HepG2 (cell line): ENCODE measurements at regions not wholly inside any gene's neighbourhood (a gene's known extent, or its start where the extent isn't known, plus 50 kb on each side); places are given as distances from the start of the nearest gene placed in this dataset.

Experiments
- ATAC-seq: fragments of 200-7000 bp; cut with Tn5 transposase; 3 replicates; pipeline ENCODE4 v1.9.1; 2020; ENCODE audit warnings: mild to moderate bottlenecking, moderate library complexity
- BruUV-seq: library from RNA; stranded (reverse); fragments of 400-500 nt; replicated peaks from 2 replicates; lab custom pipeline; 2021; lab: Mats Ljungman, UMichigan
- CTCF ChIA-PET: fragments of 300-600 bp; formaldehyde crosslinking; extraction: SDS; loops from one replicate; lab custom pipeline; 2021; ENCODE audit warnings: low total read pairs, inconsistent platforms, low intra/inter-chr PET ratio; lab: Yijun Ruan, JAX
- POLR2A ChIA-PET: fragments of 350-600 bp; sonication (Branson Sonifier 250); formaldehyde crosslinking; loops from one replicate; lab custom pipeline; 2020; ENCODE audit warnings: antibody characterized with exemption, inconsistent platforms; lab: Yijun Ruan, JAX
- DNase-seq: peaks from one replicate; pipeline ENCODE4 v3.0.0-alpha.2; 2015; ENCODE audit warnings: low spot score
- FAIRE-seq: peaks from 3 replicates; lab custom pipeline; 2011; peaks lifted over from hg19 to GRCh38; lab: Jason Lieb, UNC
- H2AFZ ChIP-seq: one replicate; pipeline ENCODE4 v1.6.1; 2011; ENCODE audit warnings: low read length, inconsistent platforms
- H3K27ac ChIP-seq: fragments of 300-600 bp; 3 replicates; pipeline ENCODE4 v1.8.0; 2011; ENCODE audit warnings: mixed run types, mild to moderate bottlenecking, mixed read lengths, low read length, inconsistent platforms; ENCODE audit not compliant: insufficient read depth; ENCODE audit errors: extremely low read length
- H3K27me3 ChIP-seq, 2 experiments: fragments of 200-600 bp in 1 of 2; 2 replicates in 1 of 2; 3 replicates in 1 of 2; pipeline versions ENCODE4 v1.6.0 to v1.8.0; 2011; ENCODE audit warnings: low read length in 2 of 2, mild to moderate bottlenecking in 2 of 2, moderate library complexity in 2 of 2, inconsistent platforms in 1 of 2; ENCODE audit not compliant: insufficient read depth in 2 of 2, control insufficient read depth in 1 of 2
- H3K36me3 ChIP-seq, 2 experiments: fragments of 200-600 bp in 1 of 2; replicated peaks in 1 of 2; 2 replicates in 1 of 2; 3 replicates in 1 of 2; pipeline versions ENCODE4 v1.5.1 to v1.8.0; 2011; ENCODE audit warnings: low read length in 2 of 2, inconsistent platforms in 1 of 2; ENCODE audit not compliant: insufficient read depth in 2 of 2, control insufficient read depth in 1 of 2
- H3K4me1 ChIP-seq: 2 replicates; pipeline ENCODE4 v1.5.1; 2012; ENCODE audit warnings: low read length, inconsistent platforms; ENCODE audit not compliant: insufficient read depth
- H3K4me2 ChIP-seq: 2 replicates; pipeline ENCODE4 v1.6.0; 2011; ENCODE audit warnings: low read depth, low read length, inconsistent platforms
- H3K4me3 ChIP-seq, 3 experiments: fragments of 200-600 bp in 1 of 3; sonication (generic), shearing (Covaris generic) in 1 of 3; replicated peaks in 1 of 3; 2 replicates each; pipeline ENCODE4 v1.5.1; 2011 to 2016; ENCODE audit warnings: low read length in 3 of 3, inconsistent platforms in 2 of 3, low read depth in 2 of 3, mild to moderate bottlenecking in 2 of 3, control low read depth in 1 of 3, mixed read lengths in 1 of 3; ENCODE audit not compliant: insufficient read depth in 1 of 3
- H3K79me2 ChIP-seq: one replicate; pipeline ENCODE4 v1.6.1; 2011; ENCODE audit warnings: low read length, inconsistent platforms; ENCODE audit not compliant: insufficient read depth
- H3K9ac ChIP-seq: 2 replicates; pipeline ENCODE4 v1.6.0; 2011; ENCODE audit warnings: mild to moderate bottlenecking, low read depth, low read length, inconsistent platforms; ENCODE audit not compliant: insufficient read depth
- H3K9me3 ChIP-seq: 2 replicates; pipeline ENCODE4 v1.5.1; 2012; ENCODE audit warnings: mild to moderate bottlenecking, low read length
- H4K20me1 ChIP-seq: 2 replicates; pipeline ENCODE4 v1.6.0; 2011; ENCODE audit warnings: inconsistent platforms, mild to moderate bottlenecking, low read length, moderate library complexity; ENCODE audit not compliant: insufficient read depth
- CHCHD3 ChIP-seq: sonication (generic); formaldehyde crosslinking; IDR thresholded peaks from 2 replicates; pipeline ENCODE4 v1.8.0; 2022; ENCODE audit warnings: mild to moderate bottlenecking, missing genetic modification reagents, moderate library complexity
- IRF1 ChIP-seq: sonication (generic); formaldehyde crosslinking; IDR thresholded peaks from 2 replicates; pipeline ENCODE4 v1.4.0; 2020; ENCODE audit warnings: low read depth, mild to moderate bottlenecking, missing genetic modification reagents
- MXD4 ChIP-seq: IDR thresholded peaks from 2 replicates; pipeline ENCODE4 v1.6.1; 2016; ENCODE audit warnings: mild to moderate bottlenecking, missing biosample characterization, missing genetic modification reagents
- PAWR ChIP-seq: sonication (generic); formaldehyde crosslinking; IDR thresholded peaks from 2 replicates; pipeline ENCODE4 v1.4.0; 2020; ENCODE audit warnings: missing genetic modification reagents, mild to moderate bottlenecking, borderline replicate concordance
- RFX1 ChIP-seq: fragments of 450-650 bp; IDR thresholded peaks from 2 replicates; pipeline ENCODE4 v1.6.1; 2017
- TIGD3 ChIP-seq: sonication (generic); formaldehyde crosslinking; IDR thresholded peaks from 2 replicates; pipeline ENCODE4 v1.5.1; 2020; ENCODE audit warnings: mild to moderate bottlenecking, missing genetic modification reagents, borderline replicate concordance
- TSC22D2 ChIP-seq: sonication (generic); formaldehyde crosslinking; IDR thresholded peaks from 2 replicates; pipeline ENCODE4 v1.5.1; 2020; ENCODE audit warnings: missing genetic modification reagents, mild to moderate bottlenecking, borderline replicate concordance
- ZNF577 ChIP-seq: sonication (generic); formaldehyde crosslinking; IDR thresholded peaks from 2 replicates; pipeline ENCODE4 v1.4.0; 2020; ENCODE audit warnings: mild to moderate bottlenecking, low read depth, missing genetic modification reagents, borderline replicate concordance
- WGBS: methylation state at CpG from one replicate; pipeline ENCODE4 v1.1.6; 2017; ENCODE audit warnings: low lambda C conversion rate; 5-methylcytosine and 5-hydroxymethylcytosine counted together
- in situ Hi-C: cut with HindIII; loops from 2 replicates; pipeline ENCODE4 v1.10.0; 2017; ENCODE audit warnings: low pct_unique_long_range_greater_than_20kb; ENCODE audit not compliant: extremely low pct_ligation_motif_present
- intact Hi-C: fragments of 100-400 bp; cut with micrococcal nuclease; formaldehyde crosslinking; loops from one replicate; pipeline ENCODE4 v1.10.0; 2022; ENCODE audit not compliant: unreplicated experiment
- TF ChIP-seq, protein P1 (sequence below): sonication (generic); formaldehyde crosslinking; IDR thresholded peaks from 2 replicates; pipeline ENCODE4 v1.8.0; 2022; ENCODE audit warnings: low read depth, missing genetic modification reagents

DNA sequence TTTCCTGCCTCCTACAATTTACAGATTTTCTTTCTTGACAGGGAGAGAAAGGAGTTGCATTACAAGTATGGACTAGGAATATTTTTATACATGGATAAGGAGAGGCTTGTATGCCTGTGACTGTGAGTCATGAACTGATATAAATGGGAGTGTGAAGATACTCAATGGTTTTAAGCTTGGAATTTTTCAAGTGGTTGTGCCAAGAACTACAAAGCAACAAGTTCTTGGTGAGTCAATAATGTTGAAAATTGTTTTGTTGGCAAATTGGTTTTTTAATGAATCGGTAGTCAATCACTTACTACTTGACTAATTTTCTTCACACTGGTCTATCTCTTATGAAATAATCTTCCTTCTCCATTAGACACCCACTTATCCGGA is 58.9 kb upstream of the HMGA2 start (continued):
- TF ChIP-seq, protein P1, sequence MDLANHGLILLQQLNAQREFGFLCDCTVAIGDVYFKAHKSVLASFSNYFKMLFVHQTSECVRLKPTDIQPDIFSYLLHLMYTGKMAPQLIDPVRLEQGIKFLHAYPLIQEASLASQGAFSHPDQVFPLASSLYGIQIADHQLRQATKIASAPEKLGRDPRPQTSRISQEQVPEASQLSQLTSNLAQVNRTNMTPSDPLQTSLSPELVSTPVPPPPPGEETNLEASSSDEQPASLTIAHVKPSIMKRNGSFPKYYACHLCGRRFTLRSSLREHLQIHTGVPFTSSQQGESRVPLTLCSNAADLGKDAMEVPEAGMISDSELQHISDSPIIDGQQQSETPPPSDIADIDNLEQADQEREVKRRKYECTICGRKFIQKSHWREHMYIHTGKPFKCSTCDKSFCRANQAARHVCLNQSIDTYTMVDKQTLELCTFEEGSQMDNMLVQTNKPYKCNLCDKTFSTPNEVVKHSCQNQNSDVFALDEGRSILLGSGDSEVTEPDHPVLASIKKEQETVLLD, result no peak
- TF ChIP-seq IRF1 (CRISPR knock-in tag), result no peak

GRCh38 chr12:65769880-65770279 is 54.4 kb upstream of the HMGA2 start:
- CTCF ChIA-PET, result no interaction called here
- no peak for DNase-seq
- Histone ChIP-seq H3K4me1 (no peaks in the 10 kb centered on the region), H3K27ac (no peak overlapping the region), H4K20me1 (no peaks in the 10 kb centered on the region), H3K4me3 (no peak overlapping the region), H3K79me2 (no peaks in the 10 kb centered on the region), H3K9ac (no peak overlapping the region), H3K36me3 (no peaks in the 10 kb centered on the region), H3K9me3 (no peaks in the 10 kb centered on the region), H3K27me3 (peaks cover 0 to 20% of the 10 kb centered on the region in 2 experiments; a peak in 1 of 5 replicates), H3K4me2 (no peak overlapping the region), H2AFZ (no peak overlapping the region)
- intact Hi-C loops, result no loop called here
- in situ Hi-C loops, result no loop called here
- no peak for FAIRE-seq
- ATAC-seq, result no peak
- TF ChIP-seq TSC22D2 (CRISPR knock-in tag), result no peak
- no peak for TF ChIP-seq CHCHD3
- TF ChIP-seq ZNF577, result no peak
- no peak for TF ChIP-seq RFX1
- no peak for TF ChIP-seq MXD4
- no peak for TF ChIP-seq PAWR (CRISPR knock-in tag)
- TF ChIP-seq TIGD3 (CRISPR knock-in tag), result no peak
- BruUV-seq, result no TSS peak
- 60% methylated on average over 6 of the region's 6 CpGs for WGBS
- POLR2A ChIA-PET, result interaction anchor here (0.6 kb wide), 1 partner anchor 1352 kb away, joined by 3 read pairs; no protein-coding TSS in a partner anchor
